GM19023 (cell line): ENCODE measurements at regions not wholly inside any gene's neighbourhood (a gene's known extent, or its start where the extent isn't known, plus 50 kb on each side); places are given as distances from the start of the nearest gene placed in this dataset.

Experiments
- ATAC-seq: cut with Tn5 transposase; IDR thresholded peaks from one replicate; pipeline ENCODE4 v1.9.1; 2021; ENCODE audit warnings: mild to moderate bottlenecking, moderate library complexity; ENCODE audit not compliant: unreplicated experiment

GRCh38 chr2:42925742-42926433, 133.5 kb upstream of the HAAO start:
- ATAC-seq, result no peak

DNA sequence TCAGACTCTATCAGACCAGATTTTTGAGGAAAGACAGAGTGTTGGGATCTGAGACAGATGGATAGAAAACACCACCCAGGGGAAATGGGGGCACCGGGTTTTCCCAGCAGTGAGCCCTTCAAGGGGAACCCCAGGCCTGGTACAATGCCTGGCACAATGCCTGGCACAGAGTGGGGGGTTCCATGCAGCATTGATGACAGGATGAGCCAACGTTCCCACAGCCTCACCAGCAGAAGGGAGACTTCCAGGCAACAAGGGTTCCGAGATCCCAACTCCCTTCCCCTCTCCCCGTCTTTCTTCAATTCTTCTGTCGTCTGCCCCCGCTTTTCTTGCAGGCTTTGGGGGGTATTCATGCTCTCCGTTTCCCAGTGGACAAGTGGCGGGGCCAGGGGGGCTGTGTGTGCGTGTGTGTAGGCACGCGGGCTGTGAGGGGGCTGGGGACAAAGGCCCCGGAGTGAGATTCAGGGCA, 132.1 kb upstream of the HAAO start:
- no peak for ATAC-seq

DNA sequence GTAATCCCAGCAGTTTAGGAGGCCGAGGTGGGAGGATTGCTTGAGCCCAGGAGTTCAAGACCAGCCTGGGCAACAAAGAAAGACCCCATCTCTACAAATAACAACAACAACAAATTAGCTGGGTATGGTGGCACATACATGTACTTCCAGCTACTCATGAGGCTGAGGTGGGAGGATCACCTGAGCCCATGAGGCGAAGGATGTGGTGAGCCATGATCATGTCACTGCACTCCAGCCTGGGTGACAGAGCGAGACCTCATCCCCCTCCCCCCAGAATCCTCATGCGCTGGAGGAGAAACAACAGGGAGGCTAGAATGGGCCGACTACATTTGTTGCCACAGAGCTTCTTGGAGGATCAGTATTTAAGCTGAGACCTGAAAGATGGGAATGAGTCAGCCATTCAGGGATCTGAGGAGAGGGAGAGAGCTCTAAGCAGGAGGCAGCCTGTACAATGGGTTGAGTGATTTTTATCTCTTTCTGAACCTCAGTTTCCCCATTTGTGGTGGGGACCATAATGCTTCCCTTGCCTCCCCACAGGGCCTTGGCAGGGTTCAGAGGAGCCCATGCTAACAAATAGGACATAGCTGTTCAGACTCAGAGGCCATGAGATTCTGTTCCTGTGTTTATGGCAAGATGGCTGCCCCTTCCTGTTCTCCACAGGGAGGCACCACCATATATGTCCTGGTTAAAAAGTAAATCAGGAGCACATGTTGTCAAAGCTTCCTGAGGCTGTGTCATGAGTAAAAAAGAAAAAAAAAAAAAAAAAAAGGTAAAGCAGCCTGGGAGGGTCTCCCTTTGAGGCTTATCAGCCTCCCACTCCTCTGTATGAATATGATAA, 131.4 kb upstream of the HAAO start:
- ATAC-seq, result no peak

- no peak for ATAC-seq
Observed at GRCh38 chr2:42922790-42923579, 130.6 kb upstream of the HAAO start.

DNA sequence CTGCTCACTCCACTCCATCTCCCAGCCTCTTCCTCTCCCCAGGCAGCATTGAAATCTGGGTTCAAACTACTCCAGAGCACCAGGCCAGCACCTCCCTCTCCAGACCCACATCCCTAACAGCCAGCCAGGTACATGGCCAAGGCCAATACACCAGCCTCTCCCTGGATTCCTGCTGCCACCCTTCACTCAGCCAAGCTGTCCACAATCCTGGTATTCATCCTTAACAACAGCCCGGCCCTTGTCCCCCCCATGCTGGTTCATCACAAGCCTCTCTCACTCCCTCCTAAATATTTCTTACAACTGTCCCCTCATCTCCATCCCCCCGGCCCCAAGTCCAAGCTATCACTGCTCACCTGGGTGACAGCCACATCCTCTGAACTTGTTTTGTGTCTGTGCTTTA, 129.9 kb upstream of the HAAO start:
- ATAC-seq, result no peak

- ATAC-seq, result no peak
Observed at GRCh38 chr2:42921721-42922120, 129.3 kb upstream of the HAAO start.

- ATAC-seq, result no peak
Observed at GRCh38 chr2:42921147-42921520, 128.8 kb upstream of the HAAO start.

DNA sequence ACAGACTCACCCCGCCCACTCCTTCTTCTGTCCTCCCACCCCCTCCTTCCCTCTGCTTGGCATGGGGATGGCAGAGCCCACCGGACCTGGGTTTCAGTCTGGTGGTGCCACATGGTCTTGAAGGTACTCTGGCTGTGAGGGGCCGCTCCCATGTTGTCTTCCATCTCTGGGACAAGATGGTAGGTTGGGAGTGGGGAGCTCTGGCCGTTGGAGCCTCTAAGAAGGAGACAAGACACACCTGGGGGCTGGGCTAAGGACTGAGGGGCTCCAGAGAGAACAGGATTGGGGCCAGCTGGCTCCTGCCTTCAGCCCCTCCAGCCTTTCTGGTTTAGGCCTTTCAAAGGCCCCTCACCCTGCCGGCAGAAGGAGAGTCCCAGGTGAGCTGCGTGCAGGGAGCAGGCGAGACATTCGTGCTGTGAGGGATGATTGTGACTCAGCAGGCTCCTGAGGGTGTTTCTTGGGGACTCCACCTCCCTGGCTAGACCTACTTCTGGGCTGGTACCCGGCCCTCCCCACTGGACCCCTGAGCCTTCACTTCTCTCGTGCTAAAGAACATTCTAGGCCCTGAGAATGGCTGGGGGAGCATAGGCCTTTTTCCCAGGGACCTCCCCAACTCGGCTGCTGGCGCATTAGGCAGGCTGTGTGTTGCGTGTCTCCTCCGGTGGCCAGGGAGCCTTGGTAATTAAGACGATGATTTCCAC, 128.2 kb upstream of the HAAO start:
- ATAC-seq, result no peak

DNA sequence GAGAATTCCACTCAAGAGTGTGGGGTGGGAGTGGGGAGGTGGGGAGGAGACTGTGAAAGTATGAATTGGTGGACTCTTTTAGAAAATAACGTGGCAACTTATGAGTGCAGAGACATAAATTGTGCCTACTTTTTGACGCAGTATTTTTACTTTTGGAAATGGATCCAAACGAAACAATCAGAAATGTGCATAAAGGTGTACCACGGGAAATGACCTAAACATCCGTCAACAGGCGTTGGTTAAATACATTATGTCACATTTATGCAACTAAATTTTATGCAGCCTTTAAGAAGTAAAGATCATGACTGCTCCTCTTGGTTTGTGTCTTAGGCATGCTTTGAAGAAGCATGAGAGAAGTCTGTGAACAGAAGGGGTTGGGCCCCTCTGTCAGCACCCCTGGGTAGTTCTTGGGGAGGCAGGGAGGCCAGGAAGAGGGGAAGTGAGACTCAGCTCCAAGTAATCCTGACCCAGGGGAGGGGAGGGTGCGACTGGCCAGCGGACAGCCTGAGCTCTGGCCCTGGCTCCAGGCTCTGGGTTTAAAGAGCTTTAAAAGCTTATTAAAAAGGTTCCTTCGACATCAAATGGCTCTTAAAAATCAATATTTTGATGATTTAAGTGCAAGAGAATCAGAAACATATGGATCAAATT, 126.4 kb upstream of the HAAO start:
- ATAC-seq, result no peak

GRCh38 chr2:42918041-42918440, 125.7 kb upstream of the HAAO start:
- ATAC-seq, result no peak

- no peak for ATAC-seq
Observed at GRCh38 chr2:42917425-42917927, 125.1 kb upstream of the HAAO start.

GRCh38 chr2:42916324-42916723, 123.9 kb upstream of the HAAO start:
- no peak for ATAC-seq

GRCh38 chr2:42914860-42915259, 122.5 kb upstream of the HAAO start:
- no peak for ATAC-seq

- no peak for ATAC-seq
Observed at GRCh38 chr2:42914314-42914713, 121.9 kb upstream of the HAAO start.

- no peak for ATAC-seq
Observed at GRCh38 chr2:42913280-42913878, 121.0 kb upstream of the HAAO start.

GRCh38 chr2:42910645-42911405, 118.4 kb upstream of the HAAO start:
- no peak for ATAC-seq

GRCh38 chr2:42909966-42910365, 117.6 kb upstream of the HAAO start:
- no peak for ATAC-seq

DNA sequence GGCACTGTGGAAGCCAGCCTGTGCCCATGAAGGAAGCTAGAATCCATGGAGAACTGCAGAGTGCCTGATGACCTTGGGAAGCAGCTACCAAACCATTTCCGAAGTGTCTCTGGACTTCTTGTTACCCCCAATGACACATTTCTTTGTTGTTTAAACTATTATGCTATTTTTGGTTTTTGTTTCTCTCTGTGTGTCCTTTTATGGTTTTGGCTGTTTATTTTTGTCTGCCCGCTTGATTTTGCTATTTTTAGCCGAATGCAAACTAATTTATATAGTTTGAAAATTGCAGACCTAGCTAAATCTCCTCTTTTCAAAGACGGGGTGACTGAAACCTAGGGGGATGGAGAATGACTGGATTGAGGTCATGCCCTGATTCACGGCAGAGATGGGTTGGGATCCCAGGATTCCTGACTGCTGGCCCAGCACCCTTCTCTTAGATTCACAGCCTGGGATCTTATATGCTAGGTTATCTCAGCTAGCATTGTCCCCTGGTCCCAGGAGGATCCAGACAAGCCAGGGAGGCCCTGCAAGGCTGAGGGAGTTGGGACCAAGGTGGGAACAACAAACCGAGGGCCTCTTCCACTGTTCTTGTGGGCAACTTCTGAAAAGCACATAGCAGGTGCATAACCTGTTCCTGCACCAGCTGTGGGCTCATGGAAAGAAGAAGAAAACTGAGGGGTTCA, 116.3 kb upstream of the HAAO start:
- no peak for ATAC-seq

DNA sequence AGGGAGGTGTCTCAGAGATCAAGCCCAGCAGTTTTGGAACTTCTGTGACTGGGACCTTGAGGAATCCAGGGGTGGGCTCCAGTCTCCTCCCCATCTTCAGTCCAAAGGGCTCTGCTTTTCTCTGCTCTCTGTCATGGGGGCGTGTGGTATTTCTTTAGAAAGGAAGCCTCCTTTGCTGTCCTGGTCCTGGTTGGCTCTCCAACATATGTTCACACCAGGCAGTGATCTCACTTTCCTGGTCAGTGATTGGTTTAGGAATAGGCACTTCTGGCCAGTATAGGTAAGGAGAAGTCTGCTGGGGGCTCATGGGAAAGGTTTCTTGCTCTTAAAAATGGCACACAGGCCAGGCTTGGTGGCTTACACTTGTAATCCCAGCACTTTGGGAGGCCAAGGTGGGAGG, 115.5 kb upstream of the HAAO start:
- no peak for ATAC-seq
